IMR-90 (cell line): ENCODE measurements at regions not wholly inside any gene's neighbourhood (a gene's known extent, or its start where the extent isn't known, plus 50 kb on each side); places are given as distances from the start of the nearest gene placed in this dataset.

Experiments
- ATAC-seq: fragments of 200-7000 bp; cut with Tn5 transposase; 2 replicates; pipeline ENCODE4 v1.9.1; 2020; ENCODE audit warnings: low read depth, mild to moderate bottlenecking, moderate library complexity
- BruUV-seq: library from RNA; stranded (reverse); fragments of 400-500 nt; replicated peaks from 2 replicates; lab custom pipeline; 2021; lab: Mats Ljungman, UMichigan
- CTCF ChIA-PET: fragments of 300-600 bp; formaldehyde crosslinking; extraction: SDS; loops from one replicate; lab custom pipeline; 2021; ENCODE audit warnings: antibody characterized with exemption; lab: Yijun Ruan, JAX
- POLR2A ChIA-PET: fragments of 300-600 bp; sonication (Branson Sonifier 250); formaldehyde crosslinking; loops from one replicate; lab custom pipeline; 2022; ENCODE audit warnings: antibody characterized with exemption; ENCODE audit not compliant: unreplicated experiment; lab: Charles Lee
- DNase-seq: peaks from one replicate; pipeline ENCODE4 v3.0.0; 2013
- H2AFZ ChIP-seq: replicated peaks from 2 replicates; pipeline ENCODE3; 2013; ENCODE audit warnings: low read length, mild to moderate bottlenecking; ENCODE audit not compliant: poor library complexity
- H2AK5ac ChIP-seq: 2 replicates; pipeline ENCODE4 v1.6.1; 2013; ENCODE audit warnings: low read depth, low read length, inconsistent platforms
- H2AK9ac ChIP-seq: replicated peaks from 2 replicates; pipeline ENCODE3; 2013; ENCODE audit warnings: mild to moderate bottlenecking, low read depth, low read length, moderate library complexity; ENCODE audit not compliant: poor library complexity
- H2BK120ac ChIP-seq: 2 replicates; pipeline ENCODE4 v1.6.1; 2013; ENCODE audit warnings: low read depth, low read length, inconsistent platforms
- H2BK15ac ChIP-seq: 3 replicates; pipeline ENCODE4 v1.6.1; 2013; ENCODE audit warnings: low read depth, low read length, inconsistent platforms
- H2BK20ac ChIP-seq: 2 replicates; pipeline ENCODE4 v1.6.1; 2013; ENCODE audit warnings: low read depth, mild to moderate bottlenecking, inconsistent platforms, low read length, moderate library complexity
- H2BK5ac ChIP-seq: 2 replicates; pipeline ENCODE4 v1.6.1; 2013; ENCODE audit warnings: mild to moderate bottlenecking, low read depth, low read length, inconsistent platforms; ENCODE audit not compliant: poor library complexity, severe bottlenecking
- H3K14ac ChIP-seq: replicated peaks from 2 replicates; pipeline ENCODE4 v1.6.1; 2013; ENCODE audit warnings: low read depth, low read length, inconsistent platforms
- H3K18ac ChIP-seq: 2 replicates; pipeline ENCODE4 v1.6.1; 2013; ENCODE audit warnings: low read depth, low read length, control low read depth
- H3K23ac ChIP-seq: 2 replicates; pipeline ENCODE4 v1.6.1; 2013; ENCODE audit warnings: low read depth, low read length, inconsistent platforms
- H3K27ac ChIP-seq: 2 replicates; pipeline ENCODE4 v1.5.1; 2013; ENCODE audit warnings: mild to moderate bottlenecking, control low read depth, low read length; ENCODE audit not compliant: insufficient read depth
- H3K27me3 ChIP-seq: 2 replicates; pipeline ENCODE4 v1.6.1; 2013; ENCODE audit warnings: low read length; ENCODE audit not compliant: control insufficient read depth, insufficient read depth
- H3K36me3 ChIP-seq: 2 replicates; pipeline ENCODE4 v1.6.1; 2013; ENCODE audit warnings: low read length, mixed read lengths; ENCODE audit not compliant: control insufficient read depth, insufficient read depth
- H3K4ac ChIP-seq: 2 replicates; pipeline ENCODE4 v1.6.1; 2013; ENCODE audit warnings: low read depth, low read length, inconsistent platforms
- H3K4me1 ChIP-seq: 2 replicates; pipeline ENCODE4 v1.6.1; 2013; ENCODE audit warnings: low read length, mixed read lengths; ENCODE audit not compliant: control insufficient read depth, insufficient read depth
- H3K4me2 ChIP-seq: 2 replicates; pipeline ENCODE4 v1.6.1; 2013; ENCODE audit warnings: low read depth, mild to moderate bottlenecking, control low read depth, low read length, moderate library complexity
- H3K4me3 ChIP-seq: 2 replicates; pipeline ENCODE4 v1.5.1; 2013; ENCODE audit warnings: low read depth, mild to moderate bottlenecking, control low read depth, low read length, moderate library complexity; ENCODE audit not compliant: insufficient read depth
- H3K56ac ChIP-seq: 2 replicates; pipeline ENCODE4 v1.6.1; 2013; ENCODE audit warnings: low read length, inconsistent platforms; ENCODE audit not compliant: insufficient read depth; ENCODE audit errors: extremely low read depth
- H3K79me1 ChIP-seq, 2 experiments: 2 replicates each; pipeline ENCODE4 v1.6.1; 2013; ENCODE audit warnings: low read length in 2 of 2, inconsistent platforms in 1 of 2, low read depth in 1 of 2
- H3K9ac ChIP-seq: 2 replicates; pipeline ENCODE4 v1.6.1; 2013; ENCODE audit warnings: low read depth, low read length, control low read depth
- H3K9me1 ChIP-seq: 2 replicates; pipeline ENCODE4 v1.6.1; 2013; ENCODE audit warnings: low read length, inconsistent platforms; ENCODE audit not compliant: insufficient read depth
- H3K9me3 ChIP-seq: 2 replicates; pipeline ENCODE4 v1.6.1; 2013; ENCODE audit warnings: low read length; ENCODE audit not compliant: control insufficient read depth, insufficient read depth
- H4K20me1 ChIP-seq: 2 replicates; pipeline ENCODE4 v1.6.1; 2013; ENCODE audit warnings: low read length, inconsistent platforms; ENCODE audit not compliant: insufficient read depth
- H4K5ac ChIP-seq: 2 replicates; pipeline ENCODE4 v1.6.1; 2013; ENCODE audit warnings: mild to moderate bottlenecking, low read depth, low read length, control low read depth
- H4K8ac ChIP-seq, 2 experiments: 2 replicates each; pipeline ENCODE4 v1.6.1; 2013; ENCODE audit warnings: low read depth in 2 of 2, low read length in 2 of 2, control low read depth in 1 of 2, inconsistent platforms in 1 of 2
- H4K91ac ChIP-seq: 2 replicates; pipeline ENCODE4 v1.6.1; 2013; ENCODE audit warnings: low read depth, low read length, inconsistent platforms; ENCODE audit not compliant: insufficient read depth
- BHLHE40 ChIP-seq: fragments of 150-350 bp; IDR thresholded peaks from 2 replicates; pipeline ENCODE4 v1.6.1; 2016; ENCODE audit warnings: mild to moderate bottlenecking, low read depth, low read length
- CEBPB ChIP-seq: IDR thresholded peaks from 2 replicates; pipeline ENCODE4 v1.6.1; 2012; ENCODE audit warnings: low read depth, low read length, improper control_type of control experiment
- CHD1 ChIP-seq: IDR thresholded peaks from 2 replicates; pipeline ENCODE4 v1.6.1; 2012; ENCODE audit warnings: low read depth, low read length, improper control_type of control experiment
- MAFK ChIP-seq: IDR thresholded peaks from 2 replicates; pipeline ENCODE4 v1.6.1; 2012; ENCODE audit warnings: low read depth, low read length, improper control_type of control experiment
- NFE2L2 ChIP-seq: fragments of 150-350 bp; IDR thresholded peaks from 2 replicates; pipeline ENCODE4 v1.6.1; 2016; ENCODE audit warnings: low read depth, mild to moderate bottlenecking, low read length
- RAD21 ChIP-seq: IDR thresholded peaks from 2 replicates; pipeline ENCODE4 v1.6.1; 2012; ENCODE audit warnings: low read length, improper control_type of control experiment
- RFX5 ChIP-seq: IDR thresholded peaks from 2 replicates; pipeline ENCODE4 v1.8.0; 2012; ENCODE audit warnings: low read depth, mild to moderate bottlenecking, low read length, moderate library complexity
- SMC3 ChIP-seq: fragments of 150-350 bp; IDR thresholded peaks from 2 replicates; pipeline ENCODE4 v1.6.1; 2016; ENCODE audit warnings: low read depth, mild to moderate bottlenecking, antibody characterized with exemption, low read length, moderate library complexity
- USF2 ChIP-seq: fragments of 150-350 bp; IDR thresholded peaks from 2 replicates; pipeline ENCODE4 v1.6.1; 2017; ENCODE audit warnings: mild to moderate bottlenecking, antibody characterized with exemption, low read length, low read depth
- WGBS, 2 experiments: methylation state at CpG; one replicate each; pipeline versions ENCODE4 v1.1.5 to v1.1.7; 2013; ENCODE audit warnings: missing lambda C conversion rate in 2 of 2; ENCODE audit not compliant: insufficient read length in 1 of 2; ENCODE audit errors: extremely low coverage in 2 of 2; 5-methylcytosine and 5-hydroxymethylcytosine counted together
- dilution Hi-C: fragments of 300-500 bp; cut with HindIII; formaldehyde crosslinking; loops from one replicate; pipeline ENCODE4 v1.14.3; 2018; ENCODE audit warnings: low sequenced_read_pairs; ENCODE audit not compliant: unreplicated experiment
- in situ Hi-C: fragments of 300-500 bp; cut with MboI; formaldehyde crosslinking; loops from 3 replicates; pipeline ENCODE4 v1.14.3; 2019; ENCODE audit warnings: low sequenced_read_pairs, inconsistent platforms, mixed read lengths
- intact Hi-C: fragments of 100-400 bp; cut with micrococcal nuclease; formaldehyde crosslinking; loops from 2 replicates; pipeline ENCODE4 v1.10.0; 2022
- TF ChIP-seq, protein P1 (sequence below): fragments of 150-350 bp; IDR thresholded peaks from 2 replicates; pipeline ENCODE4 v1.6.1; 2016; ENCODE audit warnings: low read depth, mild to moderate bottlenecking, low read length, moderate library complexity, borderline replicate concordance
- TF ChIP-seq, protein P2 (sequence below): conservative IDR thresholded peaks from 2 replicates; pipeline ENCODE4 v1.5.1; 2012; ENCODE audit warnings: mild to moderate bottlenecking, low read depth, low read length, improper control_type of control experiment

DNA sequence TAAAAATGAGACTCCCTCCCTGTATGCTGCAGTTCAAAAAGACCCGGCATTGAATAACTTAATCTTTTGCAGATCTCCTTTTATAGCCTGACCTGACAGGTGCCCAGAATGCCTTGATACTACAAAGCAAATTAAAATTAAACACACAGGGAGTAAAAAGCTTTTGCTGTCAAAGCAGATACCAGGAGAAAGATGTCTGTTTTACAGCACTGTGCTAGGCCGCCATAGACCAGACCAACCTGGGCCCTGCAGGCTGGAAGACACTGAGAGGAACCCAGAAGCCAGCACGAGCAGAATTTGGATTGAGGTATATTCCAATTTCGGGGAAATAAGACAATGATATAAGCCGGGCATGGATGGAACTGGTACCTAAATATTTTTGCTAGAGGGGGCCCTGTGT, 602.8 kb upstream of the SOX11 start:
- Histone ChIP-seq H3K56ac (no peak overlapping the region), H3K4me2 (no peak overlapping the region), H3K4ac (no peak overlapping the region), H2AK5ac (no peak overlapping the region), H4K20me1 (no peaks in the 10 kb centered on the region), H2BK120ac (no peak overlapping the region), H2AFZ (no peak overlapping the region), H4K5ac (no peak overlapping the region), H4K91ac (no peak overlapping the region), H3K9me1 (no peaks in the 10 kb centered on the region), H3K4me3 (no peak overlapping the region), H3K79me1 (no peaks in the 10 kb centered on the region), H3K27me3 (no peaks in the 10 kb centered on the region), H3K9me3 (peaks cover 14% of the 10 kb centered on the region), H3K14ac (no peak overlapping the region), H3K36me3 (no peaks in the 10 kb centered on the region), H3K18ac (no peak overlapping the region), H2BK20ac (no peak overlapping the region), H3K4me1 (no peaks in the 10 kb centered on the region), H2BK5ac (no peak overlapping the region), H2BK15ac (no peak overlapping the region), H4K8ac (no peak overlapping the region), H3K27ac (no peak overlapping the region), H3K23ac (no peak overlapping the region), H3K9ac (no peak overlapping the region), H2AK9ac (no peak overlapping the region)
- intact Hi-C loops (no loop called here), dilution Hi-C loops (no loop called here), in situ Hi-C loops (no loop called here)
- DNase-seq (no peak), ATAC-seq (no peak)
- TF ChIP-seq USF2 (no peak), CHD1 (no peak), RFX5 (no peak), NFE2L2 (no peak), BHLHE40 (no peak), SMC3 (no peak), CEBPB (no peak), MAFK (no peak), RAD21 (no peak)
- TF ChIP-seq, protein P1, sequence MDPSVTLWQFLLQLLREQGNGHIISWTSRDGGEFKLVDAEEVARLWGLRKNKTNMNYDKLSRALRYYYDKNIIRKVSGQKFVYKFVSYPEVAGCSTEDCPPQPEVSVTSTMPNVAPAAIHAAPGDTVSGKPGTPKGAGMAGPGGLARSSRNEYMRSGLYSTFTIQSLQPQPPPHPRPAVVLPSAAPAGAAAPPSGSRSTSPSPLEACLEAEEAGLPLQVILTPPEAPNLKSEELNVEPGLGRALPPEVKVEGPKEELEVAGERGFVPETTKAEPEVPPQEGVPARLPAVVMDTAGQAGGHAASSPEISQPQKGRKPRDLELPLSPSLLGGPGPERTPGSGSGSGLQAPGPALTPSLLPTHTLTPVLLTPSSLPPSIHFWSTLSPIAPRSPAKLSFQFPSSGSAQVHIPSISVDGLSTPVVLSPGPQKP = no peak
- TF ChIP-seq, protein P2, sequence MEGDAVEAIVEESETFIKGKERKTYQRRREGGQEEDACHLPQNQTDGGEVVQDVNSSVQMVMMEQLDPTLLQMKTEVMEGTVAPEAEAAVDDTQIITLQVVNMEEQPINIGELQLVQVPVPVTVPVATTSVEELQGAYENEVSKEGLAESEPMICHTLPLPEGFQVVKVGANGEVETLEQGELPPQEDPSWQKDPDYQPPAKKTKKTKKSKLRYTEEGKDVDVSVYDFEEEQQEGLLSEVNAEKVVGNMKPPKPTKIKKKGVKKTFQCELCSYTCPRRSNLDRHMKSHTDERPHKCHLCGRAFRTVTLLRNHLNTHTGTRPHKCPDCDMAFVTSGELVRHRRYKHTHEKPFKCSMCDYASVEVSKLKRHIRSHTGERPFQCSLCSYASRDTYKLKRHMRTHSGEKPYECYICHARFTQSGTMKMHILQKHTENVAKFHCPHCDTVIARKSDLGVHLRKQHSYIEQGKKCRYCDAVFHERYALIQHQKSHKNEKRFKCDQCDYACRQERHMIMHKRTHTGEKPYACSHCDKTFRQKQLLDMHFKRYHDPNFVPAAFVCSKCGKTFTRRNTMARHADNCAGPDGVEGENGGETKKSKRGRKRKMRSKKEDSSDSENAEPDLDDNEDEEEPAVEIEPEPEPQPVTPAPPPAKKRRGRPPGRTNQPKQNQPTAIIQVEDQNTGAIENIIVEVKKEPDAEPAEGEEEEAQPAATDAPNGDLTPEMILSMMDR = no peak
- no TSS peak for BruUV-seq
- POLR2A ChIA-PET = no interaction called here
- 54% methylated on average over 3 of the region's 5 CpGs; no CpG with 5 or more reads in 1 of the 2 experiments for WGBS, 2 experiments
- CTCF ChIA-PET = no interaction called here
